ENCODE measurements at regions not wholly inside any gene's neighbourhood (a gene's known extent, or its start where the extent isn't known, plus 50 kb on each side); places are given as distances from the start of the nearest gene placed in this dataset.

- no peak for TF ChIP-seq PHB2 (IDR thresholded peaks at IDR 0.05; ENCODE audit: partially characterized antibody)
- no peak for TF ChIP-seq HOXA9 (CRISPR knock-in tag; IDR thresholded peaks at IDR 0.05; ENCODE audit: borderline replicate concordance)
- peak; percentile 42 for TF ChIP-seq ZNF777 (CRISPR knock-in tag; IDR thresholded peaks at IDR 0.05)
- TF ChIP-seq ZSCAN12 (CRISPR knock-in tag; IDR thresholded peaks at IDR 0.05) = no peak
- TF ChIP-seq ZNF740 (CRISPR knock-in tag; IDR thresholded peaks at IDR 0.05) = peak; percentile 65; the same call in 1 of the 2 replicates
- peak; percentile 98 for TF ChIP-seq ZNF503 (CRISPR knock-in tag; IDR thresholded peaks at IDR 0.05)
- TF ChIP-seq SMAD3 (CRISPR knock-in tag; IDR thresholded peaks at IDR 0.05) = peak; percentile 89
- no peak for TF ChIP-seq ZFX (CRISPR knock-in tag; IDR thresholded peaks at IDR 0.05; ENCODE audit: low read depth)
- no peak for TF ChIP-seq PRDM4 (CRISPR knock-in tag; IDR thresholded peaks at IDR 0.05; ENCODE audit: borderline replicate concordance)
- no peak for TF ChIP-seq TAF1 (CRISPR knock-in tag; IDR thresholded peaks at IDR 0.05)
- TF ChIP-seq TCF7 (IDR thresholded peaks at IDR 0.05; ENCODE audit: low read depth) = peak; percentile 90
- TF ChIP-seq IKZF1 (IDR thresholded peaks at IDR 0.05) = no peak
- peak; percentile 75 for TF ChIP-seq ELF3 (CRISPR knock-in tag; IDR thresholded peaks at IDR 0.05)
- 0 out of 2 replicates have a peak, but pooled peaks have one; percentile 45 for TF ChIP-seq ZNF556 (CRISPR knock-in tag; IDR thresholded peaks at IDR 0.05; ENCODE audit: borderline replicate concordance)
- no peak for TF ChIP-seq ZFP36 (IDR thresholded peaks at IDR 0.05; ENCODE audit: borderline replicate concordance, low read depth, low read length, partially characterized antibody)
- TF ChIP-seq PHF21A (CRISPR knock-in tag; IDR thresholded peaks at IDR 0.05) = peak; percentile 97
- no peak for TF ChIP-seq ZNF607 (CRISPR knock-in tag; IDR thresholded peaks at IDR 0.05; ENCODE audit: borderline replicate concordance)
- TF ChIP-seq TRIM24 (CRISPR knock-in tag; IDR thresholded peaks at IDR 0.05) = no peak
- TF ChIP-seq TRAFD1 (CRISPR knock-in tag; IDR thresholded peaks at IDR 0.05; ENCODE audit: borderline replicate concordance) = no peak
- TF ChIP-seq ASH2L (IDR thresholded peaks at IDR 0.05; ENCODE audit: insufficient read length, low read depth, low read length) = peak; percentile 35
- TF ChIP-seq TEF (CRISPR knock-in tag; IDR thresholded peaks at IDR 0.05) = peak; percentile 35; the same call in 1 of the 2 replicates
- no peak for TF ChIP-seq RNF2 (conservative IDR thresholded peaks at IDR 0.05; ENCODE audit: low read depth)
- peak; percentile 83 for TF ChIP-seq TGIF2 (CRISPR knock-in tag; IDR thresholded peaks at IDR 0.05)
These were observed 164.6 kb downstream of the PLPP3 start (continued) for GRCh38 chr1:56414728-56415224.
